HFF-Myc (cell line): ENCODE measurements at regions not wholly inside any gene's neighbourhood (a gene's known extent, or its start where the extent isn't known, plus 50 kb on each side); places are given as distances from the start of the nearest gene placed in this dataset.

Experiments used
- DNase-seq: peaks from one replicate; pipeline ENCODE4 v3.0.0-alpha.2; 2011; ENCODE audit warnings: low read depth; ENCODE audit errors: extremely low read depth
- H3K4me3 ChIP-seq: replicated peaks from 2 replicates; pipeline ENCODE4 v1.5.1; 2011; ENCODE audit warnings: low read depth, mild to moderate bottlenecking, control low read depth, low read length
- CTCF ChIP-seq: IDR thresholded peaks from 2 replicates; pipeline ENCODE4 v1.5.1; 2012; ENCODE audit warnings: mild to moderate bottlenecking, low read depth, low read length, control low read depth; ENCODE audit errors: missing control alignments

GRCh38 chr4:147334478-147334877 is 146.4 kb upstream of the EDNRA start:
- DNase-seq: no peak
- TF ChIP-seq CTCF: no peak
- no peak overlapping the region for H3K4me3 ChIP-seq

- DNase-seq: no peak
- H3K4me3 ChIP-seq: no peak overlapping the region
- TF ChIP-seq CTCF: no peak
Measured at GRCh38 chr4:147335183-147335582, 145.7 kb upstream of the EDNRA start.

- no peak for DNase-seq
- TF ChIP-seq CTCF: no peak
- H3K4me3 ChIP-seq: no peak overlapping the region
Measured at GRCh38 chr4:147336252-147336651, 144.6 kb upstream of the EDNRA start.

- DNase-seq: peak; percentile 80
- no peak for TF ChIP-seq CTCF
Measured at GRCh38 chr4:147339100-147339499, 141.8 kb upstream of the EDNRA start.

GRCh38 chr4:147340111-147340510 is 140.8 kb upstream of the EDNRA start:
- H3K4me3 ChIP-seq: no peak overlapping the region
- peak; percentile 63 for DNase-seq
- no peak for TF ChIP-seq CTCF

More at GRCh38 chr4:147339100-147339499, 141.8 kb upstream of the EDNRA start:
- no peak overlapping the region for H3K4me3 ChIP-seq

GRCh38 chr4:147340591-147341120 is 140.2 kb upstream of the EDNRA start:
- no peak overlapping the region for H3K4me3 ChIP-seq
- no peak for TF ChIP-seq CTCF
- no peak for DNase-seq

GRCh38 chr4:147343692-147344091 is 137.2 kb upstream of the EDNRA start:
- H3K4me3 ChIP-seq: no peak overlapping the region
- TF ChIP-seq CTCF: no peak
- DNase-seq: no peak
